WTC11 (cell line): ENCODE measurements at regions not wholly inside any gene's neighbourhood (a gene's known extent, or its start where the extent isn't known, plus 50 kb on each side); places are given as distances from the start of the nearest gene placed in this dataset.

Source experiments
- CTCF ChIP-seq: fragments of 200-600 bp; IDR thresholded peaks from 2 replicates; pipeline ENCODE4 v1.8.0; 2022; ENCODE audit warnings: antibody characterized with exemption
- EMX1 ChIP-seq: fragments of 250-450 bp; sonication (Bioruptor Pico); IDR thresholded peaks from 2 replicates; pipeline ENCODE4 v1.8.0; 2021; ENCODE audit warnings: mild to moderate bottlenecking
- IRF2 ChIP-seq: sonication (generic); formaldehyde crosslinking; IDR thresholded peaks from 2 replicates; pipeline ENCODE4 v1.8.0; 2022; ENCODE audit warnings: low read depth, missing genetic modification reagents, borderline replicate concordance
- NFYB ChIP-seq: sonication (generic); formaldehyde crosslinking; conservative IDR thresholded peaks from 2 replicates; pipeline ENCODE4 v1.8.0; 2022; ENCODE audit warnings: low read depth, missing genetic modification reagents
- ZNF121 ChIP-seq: sonication (generic); formaldehyde crosslinking; IDR thresholded peaks from 2 replicates; pipeline ENCODE4 v1.8.0; 2023; ENCODE audit warnings: missing genetic modification reagents

GRCh38 chr1:80021891-80022290, 1015.4 kb upstream of the ADGRL4 start:
- TF ChIP-seq CTCF = no peak
- no peak for TF ChIP-seq IRF2 (CRISPR knock-in tag)
- TF ChIP-seq NFYB (CRISPR knock-in tag) = no peak
- TF ChIP-seq ZNF121 = no peak
- TF ChIP-seq EMX1 = no peak
